GF-D8 (cell line): ENCODE measurements at regions not wholly inside any gene's neighbourhood (a gene's known extent, or its start where the extent isn't known, plus 50 kb on each side); places are given as distances from the start of the nearest gene placed in this dataset.

Experiments used
- DNase-seq: peaks from one replicate; lab custom pipeline; 2025; lab: John Stamatoyannopoulos, UW

- no peak for DNase-seq
Measured at GRCh38 chr22:48756146-48757111, 1071.2 kb downstream of the BRD1 start.

- no peak for DNase-seq
Measured at GRCh38 chr22:48755059-48755949, 1072.4 kb downstream of the BRD1 start.

GRCh38 chr22:48754611-48755058 is 1073.0 kb downstream of the BRD1 start:
- DNase-seq: no peak

GRCh38 chr22:48753752-48754517 is 1073.7 kb downstream of the BRD1 start:
- DNase-seq: no peak

- no peak for DNase-seq
Measured at GRCh38 chr22:48753381-48753730, 1074.3 kb downstream of the BRD1 start.

GRCh38 chr22:48752451-48753380 is 1075.0 kb downstream of the BRD1 start:
- DNase-seq: no peak

- no peak for DNase-seq
Measured at GRCh38 chr22:48751539-48752437, 1075.9 kb downstream of the BRD1 start.

GRCh38 chr22:48750826-48751440 is 1076.7 kb downstream of the BRD1 start:
- no peak for DNase-seq

- DNase-seq: no peak
Measured at GRCh38 chr22:48750282-48750681, 1077.4 kb downstream of the BRD1 start.

GRCh38 chr22:48749555-48750227 is 1078.0 kb downstream of the BRD1 start:
- no peak for DNase-seq

- no peak for DNase-seq
Measured at GRCh38 chr22:48748860-48749554, 1078.7 kb downstream of the BRD1 start.

- DNase-seq: no peak
Measured at GRCh38 chr22:48748113-48748859, 1079.4 kb downstream of the BRD1 start.

- DNase-seq: no peak
Measured at GRCh38 chr22:48746789-48747425, 1080.8 kb downstream of the BRD1 start.

- no peak for DNase-seq
Measured at GRCh38 chr22:48745842-48746788, 1081.6 kb downstream of the BRD1 start.

- DNase-seq: no peak
Measured at GRCh38 chr22:48744967-48745841, 1082.5 kb downstream of the BRD1 start.
